ENCODE measurements at regions not wholly inside any gene's neighbourhood (a gene's known extent, or its start where the extent isn't known, plus 50 kb on each side); places are given as distances from the start of the nearest gene placed in this dataset.

DNA sequence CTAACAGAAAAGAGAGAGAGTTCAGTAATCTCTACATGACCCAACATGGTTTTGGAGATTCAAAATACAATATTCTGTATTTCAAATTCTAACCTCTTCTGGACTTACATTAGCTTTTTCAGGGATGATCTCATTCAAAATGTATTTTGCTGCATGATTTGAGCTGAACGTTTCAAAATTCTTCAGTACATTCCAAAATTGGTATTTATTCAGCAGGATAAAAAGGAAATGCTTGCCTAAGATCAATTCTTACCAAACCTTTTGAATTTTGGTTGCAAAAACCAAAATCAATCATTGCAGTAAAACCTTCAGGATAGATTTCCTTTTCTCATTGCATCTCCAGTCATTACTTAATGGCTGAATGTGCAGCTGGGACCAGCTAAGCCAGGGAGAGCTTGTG, 1761.3 kb upstream of the SEL1L start:
- TF ChIP-seq, protein P1, sequence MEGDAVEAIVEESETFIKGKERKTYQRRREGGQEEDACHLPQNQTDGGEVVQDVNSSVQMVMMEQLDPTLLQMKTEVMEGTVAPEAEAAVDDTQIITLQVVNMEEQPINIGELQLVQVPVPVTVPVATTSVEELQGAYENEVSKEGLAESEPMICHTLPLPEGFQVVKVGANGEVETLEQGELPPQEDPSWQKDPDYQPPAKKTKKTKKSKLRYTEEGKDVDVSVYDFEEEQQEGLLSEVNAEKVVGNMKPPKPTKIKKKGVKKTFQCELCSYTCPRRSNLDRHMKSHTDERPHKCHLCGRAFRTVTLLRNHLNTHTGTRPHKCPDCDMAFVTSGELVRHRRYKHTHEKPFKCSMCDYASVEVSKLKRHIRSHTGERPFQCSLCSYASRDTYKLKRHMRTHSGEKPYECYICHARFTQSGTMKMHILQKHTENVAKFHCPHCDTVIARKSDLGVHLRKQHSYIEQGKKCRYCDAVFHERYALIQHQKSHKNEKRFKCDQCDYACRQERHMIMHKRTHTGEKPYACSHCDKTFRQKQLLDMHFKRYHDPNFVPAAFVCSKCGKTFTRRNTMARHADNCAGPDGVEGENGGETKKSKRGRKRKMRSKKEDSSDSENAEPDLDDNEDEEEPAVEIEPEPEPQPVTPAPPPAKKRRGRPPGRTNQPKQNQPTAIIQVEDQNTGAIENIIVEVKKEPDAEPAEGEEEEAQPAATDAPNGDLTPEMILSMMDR (IDR thresholded peaks at IDR 0.05) = no peak
- no peak for TF ChIP-seq POLR2AphosphoS5 (IDR thresholded peaks at IDR 0.05)

All from prostate gland (tissue), 2 donors.